Adrenal gland (tissue), 9 donors: ENCODE measurements at regions not wholly inside any gene's neighbourhood (a gene's known extent, or its start where the extent isn't known, plus 50 kb on each side); places are given as distances from the start of the nearest gene placed in this dataset.

Experiments used
- DNase-seq, 7 donors: peaks; one replicate each; pipeline ENCODE4 v3.0.0-alpha.2; 2019 to 2020
- H3K27ac ChIP-seq, 5 donors: fragments of 200-600 bp; sonication (generic) in 4 of 5; 1 replicate in 3 of 5; 2 replicates in 2 of 5; pipeline versions ENCODE4 v1.5.1 to v1.8.0; 2016 to 2020; ENCODE audit warnings: mild to moderate bottlenecking in 1 of 5
- H3K27me3 ChIP-seq: fragments of 200-600 bp; 2 replicates; pipeline ENCODE4 v1.8.0; 2021
- H3K36me3 ChIP-seq, 2 donors: fragments of 200-600 bp; replicated peaks in 1 of 2; 1 replicate in 1 of 2; 2 replicates in 1 of 2; pipeline versions ENCODE4 v1.5.1 to v1.8.0; 2018 to 2022
- H3K4me1 ChIP-seq, 2 donors: fragments of 200-600 bp; replicated peaks in 1 of 2; 1 replicate in 1 of 2; 2 replicates in 1 of 2; pipeline versions ENCODE4 v1.5.1 to v1.8.0; 2018 to 2021
- H3K4me3 ChIP-seq, 4 donors: fragments of 200-600 bp; sonication (generic) in 3 of 4; one replicate each; pipeline ENCODE4 v1.5.1; 2016 to 2018
- H3K9me3 ChIP-seq, 3 donors: fragments of 200-600 bp; sonication (generic) in 1 of 3; replicated peaks in 1 of 3; 1 replicate in 2 of 3; 2 replicates in 1 of 3; pipeline versions ENCODE4 v1.5.1 to v1.8.0; 2016 to 2021
- CTCF ChIP-seq, 6 experiments: fragments of 450-650 bp in 4 of 6; fragments of 200-600 bp in 2 of 6; sonication (generic) in 1 of 6; IDR thresholded peaks; 1 replicate in 5 of 6; 2 replicates in 1 of 6; pipeline versions ENCODE4 v1.5.1 to v1.8.0; 2016 to 2021; ENCODE audit warnings: antibody characterized with exemption in 6 of 6, mild to moderate bottlenecking in 2 of 6, moderate library complexity in 1 of 6
- POLR2A ChIP-seq, 2 donors: fragments of 450-650 bp; IDR thresholded peaks; one replicate each; pipeline ENCODE4 v1.6.1; 2017; ENCODE audit warnings: antibody characterized with exemption in 2 of 2, mild to moderate bottlenecking in 2 of 2, moderate library complexity in 1 of 2
- WGBS, 4 donors: extraction: QIAGEN DNeasy Blood & Tissue Kit in 2 of 4; methylation state at CpG; one replicate each; pipeline versions ENCODE4 v1.1.5 to v1.1.7; 2013 to 2017; 5-methylcytosine and 5-hydroxymethylcytosine counted together
- intact Hi-C, 2 donors: fragments of 100-400 bp; cut with DNase I; formaldehyde crosslinking; loops; one replicate each; pipeline versions ENCODE4 v1.14.1 to v1.15.0; 2022 to 2023
- donor health status: healthy with polysubstance abuse.
- donor health status: Bipolar disorder and iron deficiency.
- donor health status: DM: yes; HTN: yes; CAD: no.
- donor health status: DM: no; HTN: no; CAD: no.
- donor health status: DM: no; HTN: no; CAD: no.

- intact Hi-C loops, result no loop called here
Measured at GRCh38 chr5:98638111-98638510, 135.4 kb upstream of the RGMB start.

GRCh38 chr5:98638701-98639100 is 134.8 kb upstream of the RGMB start:
- no peak overlapping the region for H3K27ac ChIP-seq
- peak in 6 of 7 donors; percentile 38 to 75 (median 60) for DNase-seq
- WGBS, 4 donors, result 46 to 79% (median 65%) methylated on average over 1 of the region's 1 CpG
- H3K27me3 ChIP-seq, result no peaks in the 10 kb centered on the region
- H3K9me3 ChIP-seq, result no peaks in the 10 kb centered on the region
- H3K4me3 ChIP-seq, result no peak overlapping the region
- H3K36me3 ChIP-seq, result no peaks in the 10 kb centered on the region
- TF ChIP-seq CTCF (IDR thresholded peaks at IDR 0.05) (no peak), POLR2A (IDR thresholded peaks at IDR 0.05) (no peak)
- peaks cover 0 to 9% of the 10 kb centered on the region in 2 donors for H3K4me1 ChIP-seq
- intact Hi-C loops, result no loop called here

More at GRCh38 chr5:98638111-98638510, 135.4 kb upstream of the RGMB start:
- no peaks in the 10 kb centered on the region for H3K9me3 ChIP-seq
- no peak for TF ChIP-seq POLR2A (IDR thresholded peaks at IDR 0.05)
- TF ChIP-seq CTCF (IDR thresholded peaks at IDR 0.05), result no peak
- DNase-seq, result no peak
- no peak overlapping the region for H3K27ac ChIP-seq
- H3K27me3 ChIP-seq, result no peaks in the 10 kb centered on the region
- H3K4me3 ChIP-seq, result no peak overlapping the region
- H3K4me1 ChIP-seq, result peaks cover 0 to 9% of the 10 kb centered on the region in 2 donors
- no peaks in the 10 kb centered on the region for H3K36me3 ChIP-seq
- 53 to 60% (median 54%) methylated on average over 2 of the region's 2 CpGs for WGBS, 4 donors

- Histone ChIP-seq H3K27ac (no peak overlapping the region), H3K4me3 (no peak overlapping the region), H3K4me1 (peaks cover 0 to 9% of the 10 kb centered on the region in 2 donors), H3K36me3 (no peaks in the 10 kb centered on the region), H3K27me3 (no peaks in the 10 kb centered on the region), H3K9me3 (no peaks in the 10 kb centered on the region)
- TF ChIP-seq CTCF (IDR thresholded peaks at IDR 0.05) (no peak), POLR2A (IDR thresholded peaks at IDR 0.05) (no peak)
- 61 to 88% (median 84%) methylated on average over 2 of the region's 2 CpGs for WGBS, 4 donors
- no peak for DNase-seq
- intact Hi-C loops, result no loop called here
Measured at GRCh38 chr5:98639274-98639673, 134.2 kb upstream of the RGMB start.

- H3K9me3 ChIP-seq, result no peaks in the 10 kb centered on the region
- intact Hi-C loops, result no loop called here
- WGBS, 4 donors, result 82 to 100% (median 92%) methylated on average over 1 of the region's 1 CpG
- TF ChIP-seq CTCF (IDR thresholded peaks at IDR 0.05) (no peak), POLR2A (IDR thresholded peaks at IDR 0.05) (no peak)
- H3K4me1 ChIP-seq, result peaks cover 0 to 9% of the 10 kb centered on the region in 2 donors
- no peak for DNase-seq
- no peaks in the 10 kb centered on the region for H3K36me3 ChIP-seq
- no peak overlapping the region for H3K4me3 ChIP-seq
- H3K27me3 ChIP-seq, result no peaks in the 10 kb centered on the region
- no peak overlapping the region for H3K27ac ChIP-seq
Measured at GRCh38 chr5:98641671-98642070, 131.8 kb upstream of the RGMB start.
